Keratinocyte (primary cell): ENCODE measurements at regions not wholly inside any gene's neighbourhood (a gene's known extent, or its start where the extent isn't known, plus 50 kb on each side); places are given as distances from the start of the nearest gene placed in this dataset.

ENCODE experiments used
- DNase-seq: peaks from one replicate; pipeline ENCODE4 v3.0.0-alpha.2; 2011; ENCODE audit warnings: low read depth, missing footprints, low spot score
- FAIRE-seq: peaks from 2 replicates; lab custom pipeline; 2011; peaks lifted over from hg19 to GRCh38; lab: Jason Lieb, UNC
- H2AFZ ChIP-seq: 2 replicates; pipeline ENCODE4 v1.6.0; 2012; ENCODE audit warnings: low read length, control low read depth, inconsistent platforms; ENCODE audit not compliant: control insufficient read depth
- H3K27ac ChIP-seq: 2 replicates; pipeline ENCODE4 v1.5.1; 2011; ENCODE audit warnings: low read length; ENCODE audit not compliant: control insufficient read depth, insufficient read depth
- H3K27me3 ChIP-seq: 3 replicates; pipeline ENCODE4 v1.6.0; 2011; ENCODE audit warnings: low read length; ENCODE audit not compliant: control insufficient read depth, insufficient read depth; ENCODE audit errors: extremely low read depth
- H3K36me3 ChIP-seq, 2 experiments: 2 replicates in 1 of 2; 3 replicates in 1 of 2; pipeline ENCODE4 v1.5.1; 2011; ENCODE audit warnings: low read length in 2 of 2, mild to moderate bottlenecking in 1 of 2; ENCODE audit not compliant: control insufficient read depth in 2 of 2, insufficient read depth in 2 of 2; ENCODE audit errors: extremely low read depth in 1 of 2
- H3K4me1 ChIP-seq: 3 replicates; pipeline ENCODE4 v1.5.1; 2011; ENCODE audit warnings: low read length; ENCODE audit not compliant: control insufficient read depth, insufficient read depth; ENCODE audit errors: extremely low read depth
- H3K4me2 ChIP-seq: 3 replicates; pipeline ENCODE4 v1.6.0; 2011; ENCODE audit warnings: low read depth, low read length; ENCODE audit not compliant: control insufficient read depth, insufficient read depth; ENCODE audit errors: extremely low read depth
- H3K4me3 ChIP-seq, 3 experiments: fragments of 200-600 bp in 1 of 3; sonication (generic) in 1 of 3; 2 replicates in 2 of 3; 3 replicates in 1 of 3; pipeline ENCODE4 v1.5.1; 2011 to 2016; ENCODE audit warnings: low read length in 3 of 3, mild to moderate bottlenecking in 3 of 3, control low read depth in 2 of 3, inconsistent platforms in 1 of 3, low read depth in 1 of 3, mixed read lengths in 1 of 3, mixed run types in 1 of 3, moderate library complexity in 1 of 3; ENCODE audit not compliant: control insufficient read depth in 2 of 3, insufficient read depth in 2 of 3; ENCODE audit errors: extremely low read depth in 1 of 3
- H3K79me2 ChIP-seq: 2 replicates; pipeline ENCODE4 v1.6.0; 2012; ENCODE audit warnings: low read length; ENCODE audit not compliant: control insufficient read depth, insufficient read depth
- H3K9ac ChIP-seq: 3 replicates; pipeline ENCODE4 v1.6.0; 2011; ENCODE audit warnings: low read length; ENCODE audit not compliant: control insufficient read depth, insufficient read depth; ENCODE audit errors: extremely low read depth
- H3K9me1 ChIP-seq: 3 replicates; pipeline ENCODE4 v1.6.0; 2011; ENCODE audit warnings: low read length; ENCODE audit not compliant: control insufficient read depth, insufficient read depth; ENCODE audit errors: extremely low read depth
- H3K9me3 ChIP-seq: 2 replicates; pipeline ENCODE4 v1.5.1; 2012; ENCODE audit warnings: low read depth, low read length; ENCODE audit not compliant: control insufficient read depth
- H4K20me1 ChIP-seq: 3 replicates; pipeline ENCODE4 v1.6.0; 2011; ENCODE audit warnings: low read length; ENCODE audit not compliant: control insufficient read depth, insufficient read depth; ENCODE audit errors: extremely low read depth
- EZH2 ChIP-seq: IDR thresholded peaks from one replicate; pipeline ENCODE4 v1.6.1; 2012; ENCODE audit warnings: inconsistent platforms, mild to moderate bottlenecking, low read length, moderate library complexity
- dilution Hi-C: fragments of 300-500 bp; cut with MboI; formaldehyde crosslinking; loops from one replicate; pipeline ENCODE4 v1.7.0; 2020; ENCODE audit warnings: low sequenced_read_pairs; ENCODE audit not compliant: extremely low pct_ligation_motif_present
- TF ChIP-seq, protein P1 (sequence below), 3 experiments: IDR thresholded peaks in 1 of 3; conservative IDR thresholded peaks in 1 of 3; optimal IDR thresholded peaks in 1 of 3; 2 replicates in 2 of 3; 3 replicates in 1 of 3; pipeline versions ENCODE3 to v1.5.1; 2011; ENCODE audit warnings: low read length in 3 of 3, mild to moderate bottlenecking in 3 of 3, moderate library complexity in 2 of 3, control low read depth in 1 of 3, inconsistent platforms in 1 of 3; ENCODE audit not compliant: insufficient read depth in 2 of 3; ENCODE audit errors: extremely low read depth in 1 of 3

DNA sequence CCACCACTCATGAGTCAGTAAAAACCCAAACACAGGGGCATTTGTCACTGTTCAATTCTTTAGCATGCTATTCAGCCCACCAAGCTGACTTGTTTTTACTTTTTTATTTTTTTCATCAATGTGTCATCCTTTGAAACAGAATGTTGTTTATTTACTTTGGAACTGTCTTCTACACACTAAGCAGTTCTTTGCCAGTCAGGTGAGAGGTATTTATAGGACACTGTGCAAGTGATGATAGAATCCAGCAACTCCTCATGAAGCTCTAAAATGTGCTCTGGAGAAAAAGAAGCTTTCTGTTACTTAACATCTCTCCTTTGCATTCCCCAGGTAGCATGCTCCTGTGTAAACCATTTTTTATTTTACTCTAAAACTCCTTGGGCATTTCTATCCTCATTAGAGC lies 582.0 kb upstream of the TMPRSS15 start:
- Histone ChIP-seq H3K4me2 (no peak overlapping the region), H4K20me1 (no peaks in the 10 kb centered on the region), H3K9me1 (no peaks in the 10 kb centered on the region), H3K27ac (no peak overlapping the region), H3K4me3 (no peak overlapping the region), H2AFZ (no peak overlapping the region), H3K9me3 (peaks cover 6% of the 10 kb centered on the region), H3K9ac (no peak overlapping the region), H3K4me1 (no peaks in the 10 kb centered on the region), H3K36me3 (no peaks in the 10 kb centered on the region), H3K79me2 (no peaks in the 10 kb centered on the region), H3K27me3 (no peaks in the 10 kb centered on the region)
- TF ChIP-seq, protein P1, sequence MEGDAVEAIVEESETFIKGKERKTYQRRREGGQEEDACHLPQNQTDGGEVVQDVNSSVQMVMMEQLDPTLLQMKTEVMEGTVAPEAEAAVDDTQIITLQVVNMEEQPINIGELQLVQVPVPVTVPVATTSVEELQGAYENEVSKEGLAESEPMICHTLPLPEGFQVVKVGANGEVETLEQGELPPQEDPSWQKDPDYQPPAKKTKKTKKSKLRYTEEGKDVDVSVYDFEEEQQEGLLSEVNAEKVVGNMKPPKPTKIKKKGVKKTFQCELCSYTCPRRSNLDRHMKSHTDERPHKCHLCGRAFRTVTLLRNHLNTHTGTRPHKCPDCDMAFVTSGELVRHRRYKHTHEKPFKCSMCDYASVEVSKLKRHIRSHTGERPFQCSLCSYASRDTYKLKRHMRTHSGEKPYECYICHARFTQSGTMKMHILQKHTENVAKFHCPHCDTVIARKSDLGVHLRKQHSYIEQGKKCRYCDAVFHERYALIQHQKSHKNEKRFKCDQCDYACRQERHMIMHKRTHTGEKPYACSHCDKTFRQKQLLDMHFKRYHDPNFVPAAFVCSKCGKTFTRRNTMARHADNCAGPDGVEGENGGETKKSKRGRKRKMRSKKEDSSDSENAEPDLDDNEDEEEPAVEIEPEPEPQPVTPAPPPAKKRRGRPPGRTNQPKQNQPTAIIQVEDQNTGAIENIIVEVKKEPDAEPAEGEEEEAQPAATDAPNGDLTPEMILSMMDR (optimal IDR thresholded peaks at IDR 0.05 in 1 of 3, IDR thresholded peaks at IDR 0.05 in 1 of 3, conservative IDR thresholded peaks at IDR 0.05 in 1 of 3; ENCODE audit: extremely low read depth in 1 of 3, insufficient read depth in 2 of 3, low read length in 3 of 3) = no peak
- no peak for TF ChIP-seq EZH2
- dilution Hi-C loops = no loop called here
- FAIRE-seq (no peak), DNase-seq (no peak)

DNA sequence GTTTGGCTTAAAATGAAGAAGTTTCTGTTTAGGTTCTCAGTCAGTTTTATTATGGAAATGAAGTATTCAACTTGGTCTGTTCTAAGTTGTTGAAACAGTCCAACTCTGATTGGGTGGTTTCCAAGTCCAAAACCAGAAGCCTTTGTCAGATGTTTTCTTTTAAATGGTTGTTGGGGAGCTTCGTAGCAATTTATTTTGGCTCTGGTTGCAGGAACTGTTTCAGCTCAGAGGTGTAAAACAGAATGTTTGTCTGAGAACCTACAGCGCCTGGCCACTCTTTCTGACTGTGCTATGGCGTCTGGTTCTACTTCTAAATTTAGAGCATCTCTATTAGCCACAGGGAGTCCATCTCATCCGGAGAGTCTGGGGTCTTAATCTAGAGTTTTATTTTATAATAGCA lies 582.6 kb upstream of the TMPRSS15 start:
- Histone ChIP-seq H4K20me1 (no peaks in the 10 kb centered on the region), H3K4me3 (no peak overlapping the region), H3K36me3 (no peaks in the 10 kb centered on the region), H3K9me1 (no peaks in the 10 kb centered on the region), H3K4me2 (no peak overlapping the region), H3K79me2 (no peaks in the 10 kb centered on the region), H2AFZ (no peak overlapping the region), H3K9ac (no peak overlapping the region), H3K9me3 (peaks cover 7% of the 10 kb centered on the region), H3K27me3 (no peaks in the 10 kb centered on the region), H3K4me1 (no peaks in the 10 kb centered on the region), H3K27ac (no peak overlapping the region)
- TF ChIP-seq EZH2 = no peak
- TF ChIP-seq, protein P1 (optimal IDR thresholded peaks at IDR 0.05 in 1 of 3, IDR thresholded peaks at IDR 0.05 in 1 of 3, conservative IDR thresholded peaks at IDR 0.05 in 1 of 3; ENCODE audit: extremely low read depth in 1 of 3, insufficient read depth in 2 of 3, low read length in 3 of 3) = no peak
- DNase-seq (no peak), FAIRE-seq (no peak)
- dilution Hi-C loops = no loop called here
